CD1c-positive myeloid dendritic cell (primary cell): ENCODE measurements at regions not wholly inside any gene's neighbourhood (a gene's known extent, or its start where the extent isn't known, plus 50 kb on each side); places are given as distances from the start of the nearest gene placed in this dataset.

Experiments
- DNase-seq: peaks from one replicate; pipeline ENCODE4 v3.0.0-alpha.2; 2016; ENCODE audit errors: extremely low spot score

- peak; percentile 89 for DNase-seq
Measured at GRCh38 chr1:56222914-56223540, 356.3 kb downstream of the PLPP3 start.

GRCh38 chr1:56220021-56220420 lies 359.3 kb downstream of the PLPP3 start:
- DNase-seq: no peak

DNA sequence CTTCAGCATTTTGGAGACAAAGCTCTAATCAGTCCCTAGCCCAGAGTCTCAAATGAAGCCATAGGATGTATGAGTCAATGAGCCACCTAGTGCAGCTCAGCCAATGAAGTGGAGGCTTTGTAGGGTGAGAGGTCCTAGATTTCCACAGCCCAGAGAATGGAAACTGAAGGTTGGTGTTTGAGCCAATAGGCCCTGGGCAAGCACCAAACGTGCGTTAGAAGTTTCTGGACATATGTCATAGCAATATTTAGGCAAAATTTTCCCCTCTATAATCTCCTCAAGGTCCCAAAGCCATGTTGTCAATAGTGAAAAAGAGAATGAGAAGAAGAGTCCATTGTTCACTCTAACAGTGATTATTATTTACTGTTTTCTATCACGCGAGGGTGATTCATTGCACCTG lies 361.3 kb downstream of the PLPP3 start:
- no peak for DNase-seq

DNA sequence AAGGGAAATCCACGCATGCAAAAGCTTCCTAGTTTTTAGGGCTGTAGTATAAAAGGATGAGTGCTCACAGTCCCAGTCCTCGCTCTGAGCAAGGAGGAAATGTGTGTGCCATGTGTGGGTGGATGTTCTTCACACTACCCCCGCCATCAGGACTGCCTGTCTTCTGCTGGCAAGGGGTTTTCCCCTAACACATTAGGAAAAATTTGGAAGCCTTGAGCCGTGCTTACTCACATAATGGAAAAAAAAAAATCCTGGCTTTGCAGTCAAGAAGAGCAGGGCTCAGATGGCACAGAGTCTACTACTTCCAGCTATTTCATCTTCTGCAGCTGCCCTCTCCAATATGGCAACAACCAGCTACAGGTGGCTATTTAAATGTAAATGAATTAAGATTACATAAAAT lies 363.1 kb downstream of the PLPP3 start:
- peak; percentile 77 for DNase-seq

DNA sequence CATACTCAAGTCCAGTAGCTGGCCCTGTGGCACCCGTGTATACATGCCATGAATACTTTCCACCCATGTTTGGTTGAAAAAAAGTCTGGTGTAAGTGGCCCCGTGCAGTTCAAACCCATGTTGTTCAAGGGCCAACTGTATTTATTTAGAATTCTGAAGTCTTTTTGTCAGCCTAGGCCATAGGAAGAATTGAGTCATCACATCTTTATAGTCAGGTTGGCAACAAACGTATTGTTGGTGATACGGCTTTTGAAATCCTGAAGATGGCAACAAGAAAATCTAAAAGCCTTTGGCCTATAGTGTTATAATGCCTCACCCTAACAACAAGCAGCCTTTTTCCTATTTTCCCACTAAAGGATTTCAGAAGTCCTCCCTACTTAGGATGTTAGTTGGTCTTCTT lies 363.6 kb downstream of the PLPP3 start:
- no peak for DNase-seq

- no peak for DNase-seq
Measured at GRCh38 chr1:56215086-56215485, 364.3 kb downstream of the PLPP3 start.

- DNase-seq: no peak
Measured at GRCh38 chr1:56213068-56213467, 366.3 kb downstream of the PLPP3 start.

DNA sequence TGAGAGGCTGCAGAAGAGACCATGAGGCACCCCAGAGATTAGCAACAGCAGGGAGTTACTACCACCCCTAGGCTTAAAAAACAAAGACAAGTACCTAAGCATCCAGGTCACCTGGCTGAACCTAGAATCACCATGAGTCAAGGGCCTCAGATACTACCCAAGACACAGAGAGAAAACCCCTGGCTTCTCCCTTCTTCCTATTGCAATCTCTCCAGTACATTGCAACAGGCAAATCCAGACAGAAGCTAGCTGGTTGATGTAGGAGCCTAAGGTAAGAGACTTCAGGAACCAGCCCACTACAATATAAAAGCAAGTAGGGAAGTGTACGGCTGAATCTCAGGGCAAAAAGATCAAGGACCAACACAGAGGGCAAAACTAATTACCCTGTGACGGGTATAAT lies 367.2 kb downstream of the PLPP3 start:
- DNase-seq: no peak

DNA sequence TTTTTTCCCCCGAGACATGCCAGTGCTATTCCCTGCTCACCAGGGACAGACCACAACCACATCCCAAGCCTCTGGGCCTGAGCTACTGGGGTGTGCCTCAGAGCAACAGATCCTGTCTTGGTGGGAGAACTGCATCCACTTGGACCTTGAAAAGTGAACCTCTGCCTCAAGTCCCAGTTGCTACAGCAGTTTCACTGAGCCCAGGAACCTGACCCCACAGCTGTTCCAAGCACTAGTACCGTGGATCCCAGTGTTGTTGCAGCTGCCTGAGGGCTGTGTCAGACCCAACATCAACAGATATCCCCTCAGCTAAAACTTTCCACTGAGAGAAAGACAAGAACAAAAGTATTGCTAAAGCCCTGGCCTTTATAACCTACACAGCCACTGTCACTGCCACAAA lies 373.0 kb downstream of the PLPP3 start:
- no peak for DNase-seq

DNA sequence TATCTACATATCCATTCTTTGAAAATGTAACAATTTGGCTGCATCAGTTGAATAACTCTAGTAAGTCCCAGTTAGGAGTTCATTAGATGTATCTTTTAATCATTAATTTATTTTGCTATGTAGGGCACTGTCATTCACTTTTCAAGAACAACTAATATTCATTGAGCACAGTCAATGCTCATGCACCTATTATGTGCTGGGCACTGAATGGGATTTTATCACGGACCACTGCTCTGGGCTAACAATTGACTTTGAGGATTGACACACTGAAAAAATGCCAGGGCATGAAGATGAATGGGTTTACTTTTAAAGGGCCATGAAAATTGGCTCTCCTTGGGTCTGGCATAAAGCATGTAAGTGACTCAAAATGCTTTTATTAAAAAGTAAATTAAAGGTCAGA lies 375.2 kb downstream of the PLPP3 start:
- DNase-seq: no peak

DNA sequence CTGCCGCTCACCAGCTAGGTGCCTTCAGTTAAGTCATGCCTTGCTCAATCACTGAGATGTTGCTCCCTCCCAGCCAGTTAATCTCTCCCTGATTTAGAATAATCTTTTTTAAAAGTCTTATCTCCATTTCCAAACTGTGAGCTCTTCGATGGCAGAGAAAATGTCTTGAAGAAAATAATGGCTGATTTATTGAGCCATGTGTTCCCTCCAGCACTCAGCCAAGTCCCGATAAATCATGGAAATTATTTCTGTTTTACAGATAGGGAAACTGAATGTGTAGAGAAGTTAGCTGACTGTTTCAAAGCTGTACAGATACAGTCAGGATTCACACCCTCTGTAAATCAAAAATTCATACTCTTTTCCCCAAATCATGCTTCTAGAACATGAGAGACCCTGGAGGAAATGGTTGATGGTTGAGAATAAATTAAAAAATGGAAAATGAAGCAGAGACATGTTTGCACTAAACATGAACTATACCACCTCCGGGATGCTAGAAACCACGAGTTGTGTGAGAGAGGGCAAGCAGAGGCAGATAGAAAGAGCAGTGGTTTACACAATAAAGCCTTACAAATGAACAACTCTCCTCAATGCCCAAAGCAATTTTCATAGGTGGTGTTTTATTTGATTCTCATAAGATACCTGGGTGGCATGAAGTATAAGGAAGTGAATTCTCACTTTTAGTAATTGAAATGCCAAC lies 376.4 kb downstream of the PLPP3 start:
- DNase-seq: no peak

- DNase-seq: no peak
Measured at GRCh38 chr1:56202186-56202585, 377.2 kb downstream of the PLPP3 start.

DNA sequence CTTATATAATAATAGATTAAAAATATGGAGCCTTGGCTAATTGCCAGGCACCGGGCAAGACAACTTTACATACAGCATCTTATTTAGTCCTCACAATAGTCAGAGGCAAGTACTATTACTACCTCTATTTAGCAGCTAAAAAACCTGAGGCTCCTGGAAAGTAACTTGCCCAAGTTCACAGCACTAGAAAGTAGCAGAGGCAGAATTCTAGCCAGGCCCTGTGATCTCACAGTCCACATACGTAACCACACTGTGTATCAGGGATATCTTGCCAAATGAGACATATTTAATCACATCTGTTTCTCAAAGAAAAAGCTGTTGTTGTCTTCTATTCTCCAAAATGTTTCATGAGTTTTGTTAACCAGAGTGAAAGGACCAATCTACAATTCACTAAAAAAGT lies 378.5 kb downstream of the PLPP3 start:
- DNase-seq: no peak

DNA sequence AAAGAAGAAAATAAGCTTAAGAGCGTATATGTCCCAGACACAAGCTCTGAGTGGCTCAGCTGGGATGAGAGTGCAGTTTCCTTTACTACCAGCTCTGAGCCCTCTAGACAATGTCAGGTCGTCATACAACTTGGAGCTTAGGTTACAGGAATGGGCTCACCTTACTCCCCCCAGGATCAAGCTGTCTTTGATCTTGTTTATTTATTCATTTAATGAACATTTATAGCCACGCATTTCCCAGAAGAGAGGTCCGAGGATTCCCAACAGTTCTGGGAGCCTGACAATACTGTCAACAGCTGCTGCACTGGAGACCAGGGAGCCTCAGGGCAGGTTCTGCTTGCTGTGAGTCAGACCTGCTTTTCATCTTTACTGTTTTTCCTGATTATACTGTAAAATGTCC lies 378.9 kb downstream of the PLPP3 start:
- no peak for DNase-seq

GRCh38 chr1:56199956-56200355 lies 379.4 kb downstream of the PLPP3 start:
- DNase-seq: no peak

DNA sequence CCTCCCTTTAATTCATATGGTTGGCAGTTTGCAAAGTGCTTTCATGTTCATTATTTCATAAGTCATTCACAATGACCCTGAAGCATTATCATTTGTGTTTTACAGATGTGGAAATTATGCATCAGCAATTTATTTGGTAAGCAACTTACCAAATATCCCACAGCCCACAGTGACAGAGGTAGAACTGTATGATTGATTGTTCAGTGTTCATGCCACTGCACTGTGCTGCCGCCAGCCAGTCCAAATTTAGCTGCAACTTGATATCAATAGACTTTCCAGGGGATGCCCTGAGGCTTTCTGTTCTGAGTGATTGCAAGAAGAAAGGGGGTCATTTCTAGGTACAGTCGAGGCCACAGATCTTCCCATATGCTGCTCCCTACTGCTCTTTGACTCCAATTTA lies 380.3 kb downstream of the PLPP3 start:
- no peak for DNase-seq

- DNase-seq: no peak
Measured at GRCh38 chr1:56197946-56198345, 381.4 kb downstream of the PLPP3 start.

- DNase-seq: no peak
Measured at GRCh38 chr1:56196839-56197238, 382.5 kb downstream of the PLPP3 start.

GRCh38 chr1:56194701-56195300 lies 384.6 kb downstream of the PLPP3 start:
- DNase-seq: no peak

- no peak for DNase-seq
Measured at GRCh38 chr1:56193656-56194055, 385.7 kb downstream of the PLPP3 start.

GRCh38 chr1:56191369-56191768 lies 388.0 kb downstream of the PLPP3 start:
- DNase-seq: no peak

DNA sequence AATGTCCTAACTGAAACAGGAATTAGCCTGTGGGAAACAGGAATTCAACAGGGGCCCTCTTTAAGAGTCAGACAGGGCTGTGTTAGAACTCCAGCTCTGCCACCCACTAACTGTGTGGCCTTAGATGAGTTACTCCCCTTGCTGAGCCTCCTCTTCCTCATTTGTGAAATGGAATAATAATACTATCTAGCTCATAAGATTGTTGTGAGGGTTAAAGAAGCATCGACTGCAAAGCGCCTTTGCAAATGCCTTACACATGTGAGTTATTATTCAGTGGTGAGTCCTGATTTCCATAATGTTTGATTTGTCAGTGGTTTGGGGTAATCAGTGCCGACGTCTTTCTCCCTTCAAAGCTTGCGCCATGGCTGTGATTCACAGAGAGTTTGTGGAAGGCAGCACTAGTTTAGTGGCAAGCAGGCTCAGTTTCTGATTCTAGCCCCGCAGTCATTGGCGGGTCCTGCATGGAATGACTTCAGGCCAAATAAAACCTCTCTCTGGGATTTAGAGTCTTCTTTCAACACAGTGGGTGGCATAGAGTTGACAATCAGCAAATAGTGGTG lies 388.5 kb downstream of the PLPP3 start:
- DNase-seq: peak; percentile 9
